Anterior cingulate cortex (tissue), 58 donors: ENCODE measurements at regions not wholly inside any gene's neighbourhood (a gene's known extent, or its start where the extent isn't known, plus 50 kb on each side); places are given as distances from the start of the nearest gene placed in this dataset.

ENCODE experiments used
- DNase-seq, 58 donors: peaks; one replicate each; lab custom pipeline; 2025; lab: John Stamatoyannopoulos, UW

DNA sequence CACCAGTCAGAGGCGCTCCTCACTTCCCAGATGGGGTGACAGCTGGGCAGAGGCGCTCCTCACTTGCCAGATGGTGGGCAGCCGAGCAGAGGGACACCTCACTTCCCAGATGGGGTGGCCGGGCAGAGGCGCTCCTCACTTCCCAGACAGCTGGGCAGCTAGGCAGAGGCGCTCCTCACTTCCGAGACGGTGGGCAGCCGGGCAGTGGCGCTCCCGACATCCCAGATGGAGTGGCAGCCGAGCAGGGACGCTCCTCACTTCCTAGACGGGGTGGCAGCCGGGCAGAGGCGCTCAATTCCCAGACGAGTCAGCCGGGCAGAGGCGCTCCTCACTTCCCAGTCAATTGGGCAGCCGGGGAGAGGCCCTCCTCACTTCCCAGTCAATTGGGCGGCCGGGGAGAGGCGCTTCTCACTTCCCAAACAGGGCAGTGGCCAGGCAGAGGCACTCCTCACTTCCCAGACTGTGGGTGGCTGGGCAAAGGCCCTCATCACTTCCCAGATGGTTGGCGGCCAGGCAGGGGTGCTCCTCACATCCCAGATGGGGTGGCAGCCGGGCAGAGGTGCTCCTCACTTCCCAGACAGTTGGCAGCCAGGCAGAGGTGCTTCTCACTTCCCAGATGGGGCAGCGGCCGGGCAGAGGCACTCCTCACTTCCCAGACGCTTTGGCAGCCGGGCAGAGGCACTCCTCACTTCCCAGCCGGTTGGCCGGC is 143.8 kb upstream of the ARID2 start:
- peak in 1 of 58 donors; percentile 2 for DNase-seq

DNA sequence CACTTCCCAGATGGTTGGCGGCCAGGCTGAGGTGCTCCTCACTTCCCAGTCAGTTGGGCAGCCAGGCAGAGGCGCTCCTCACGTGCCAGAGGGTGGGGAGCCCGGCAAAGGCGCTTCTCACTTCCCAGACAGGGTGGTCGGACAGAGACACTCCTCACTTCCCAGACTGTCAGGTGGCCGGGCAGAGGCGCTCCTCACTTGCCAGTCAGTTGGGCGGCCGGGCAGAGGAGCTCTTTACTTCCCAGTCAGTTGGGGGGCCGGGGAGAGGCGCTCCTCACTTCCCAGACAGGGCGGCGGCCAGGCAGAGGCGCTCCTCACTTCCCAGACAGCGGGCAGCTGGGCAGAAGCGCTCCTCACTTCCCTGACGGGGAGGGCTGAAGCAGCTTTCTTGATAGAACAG is 143.0 kb upstream of the ARID2 start:
- no peak for DNase-seq

DNA sequence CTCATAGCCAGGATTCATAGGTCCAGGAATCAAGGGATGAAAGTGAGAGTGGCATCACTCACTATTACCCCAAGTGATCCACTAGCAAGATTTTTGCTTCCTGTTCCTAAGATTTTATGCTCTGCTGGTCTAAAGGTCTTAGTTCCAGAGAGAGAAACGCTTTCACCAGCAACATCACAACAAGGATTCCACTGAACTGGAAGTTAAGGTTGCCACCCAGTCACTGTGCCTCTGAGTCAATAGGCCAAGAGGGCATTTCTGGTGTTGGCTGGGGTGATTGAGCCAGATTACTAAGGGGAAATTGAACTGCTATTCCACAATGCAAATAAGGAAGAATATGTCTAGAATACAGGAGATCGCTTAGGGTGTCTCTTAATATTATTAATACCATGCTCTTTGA is 142.5 kb upstream of the ARID2 start:
- no peak for DNase-seq

DNA sequence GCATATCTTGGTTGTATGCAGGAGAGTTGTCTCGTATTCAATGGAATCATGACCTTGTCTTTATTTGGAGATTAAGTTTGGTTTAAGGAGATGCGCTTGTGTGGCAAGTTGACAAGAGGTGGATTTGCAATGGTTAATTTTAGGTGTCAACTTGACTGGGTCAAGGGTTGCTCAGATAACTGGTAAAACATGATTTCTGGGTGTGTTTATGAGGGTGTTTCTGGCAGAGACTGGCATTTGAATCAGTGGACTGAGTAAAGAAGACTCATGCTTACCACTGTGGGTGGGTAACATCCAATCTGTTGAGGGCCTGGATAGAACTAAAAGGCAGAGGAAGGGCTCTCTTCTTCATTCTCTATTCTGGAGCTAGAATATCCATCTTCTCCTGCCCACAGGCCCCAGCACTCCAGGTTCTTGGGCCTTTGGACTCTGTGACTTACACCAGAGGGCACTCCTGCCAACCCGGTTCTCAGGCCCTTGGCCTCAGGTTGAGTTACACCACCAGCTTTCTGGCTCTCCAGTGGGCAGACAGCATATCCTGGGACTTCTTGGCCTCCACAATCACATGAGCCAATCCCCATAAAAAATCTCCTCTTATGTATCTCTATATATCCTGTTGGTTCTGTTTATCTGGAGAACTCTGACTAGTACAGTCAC is 141.5 kb upstream of the ARID2 start:
- no peak for DNase-seq

DNA sequence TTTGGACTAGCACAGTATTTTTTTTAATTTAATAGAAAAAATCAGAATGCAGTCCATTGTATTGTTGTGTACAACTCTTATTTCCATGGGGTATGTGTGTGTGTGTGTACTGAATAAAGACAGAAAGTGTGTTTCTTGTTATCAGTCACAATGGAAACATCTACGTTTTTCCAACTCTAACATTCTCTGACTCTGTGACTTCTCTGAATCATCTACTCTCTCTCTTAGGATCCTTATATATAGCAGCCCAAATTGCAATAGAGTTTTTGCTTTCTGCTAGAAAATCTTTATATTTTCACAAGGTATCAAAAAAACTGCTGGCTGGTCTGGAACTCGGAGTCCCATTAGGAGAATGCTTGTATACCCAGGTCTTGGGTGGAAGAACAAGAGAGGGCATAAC is 138.9 kb upstream of the ARID2 start:
- no peak for DNase-seq

DNA sequence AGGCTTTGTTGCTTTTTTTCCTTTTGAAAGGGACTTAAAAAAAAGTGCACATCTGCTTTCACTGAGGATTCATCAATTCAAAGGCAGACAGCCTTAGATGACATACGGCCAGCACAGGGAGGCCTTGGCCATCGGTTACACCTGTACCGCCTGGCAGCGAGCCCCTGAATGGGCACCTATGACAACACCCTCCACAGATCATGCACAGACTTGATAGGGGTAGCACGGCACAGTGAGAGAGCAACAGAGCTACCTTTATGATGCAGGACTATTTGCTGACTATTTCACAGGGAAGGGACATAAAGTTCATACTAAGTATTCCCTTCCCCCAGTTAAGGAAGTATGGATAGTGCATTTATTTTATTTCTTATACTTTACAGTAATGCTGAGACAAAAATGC is 137.9 kb upstream of the ARID2 start:
- DNase-seq: no peak

DNA sequence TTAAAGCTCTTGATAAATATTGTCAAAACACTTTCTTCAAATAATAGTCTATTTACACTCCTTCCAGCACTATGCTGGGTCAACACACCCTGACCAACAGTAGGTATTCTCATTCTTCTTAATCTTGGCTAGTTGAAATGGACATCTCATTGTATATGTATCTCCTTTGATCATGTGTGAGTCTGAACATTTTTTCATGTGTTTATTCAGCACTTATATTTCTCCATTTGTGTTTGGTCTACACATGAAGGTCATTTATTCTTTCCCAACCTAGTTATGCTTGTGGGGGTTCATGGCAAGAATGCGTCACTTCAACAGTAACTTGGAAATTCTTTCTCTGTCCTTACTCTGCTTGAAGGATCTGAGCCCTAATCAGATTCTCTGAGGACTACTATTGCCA is 133.1 kb upstream of the ARID2 start:
- DNase-seq: no peak

DNA sequence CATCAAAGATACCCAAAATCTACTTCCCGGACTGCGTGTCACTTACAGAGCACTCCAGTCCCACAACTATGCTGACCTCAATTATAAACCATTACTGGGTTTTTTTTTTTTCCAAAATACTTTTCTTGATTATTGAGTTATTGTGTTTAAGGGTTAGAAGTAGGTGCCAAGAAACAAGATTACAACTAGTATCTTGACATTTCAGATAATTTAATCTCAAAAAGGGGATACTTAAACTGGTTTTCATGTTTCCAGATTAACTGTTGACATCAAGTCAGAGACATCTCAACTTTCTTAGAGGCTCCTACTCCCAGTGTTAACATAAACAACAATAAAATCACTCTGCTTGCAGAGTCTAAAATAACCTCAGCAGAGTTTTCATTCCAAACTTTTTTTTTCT is 131.2 kb upstream of the ARID2 start:
- DNase-seq: no peak

DNA sequence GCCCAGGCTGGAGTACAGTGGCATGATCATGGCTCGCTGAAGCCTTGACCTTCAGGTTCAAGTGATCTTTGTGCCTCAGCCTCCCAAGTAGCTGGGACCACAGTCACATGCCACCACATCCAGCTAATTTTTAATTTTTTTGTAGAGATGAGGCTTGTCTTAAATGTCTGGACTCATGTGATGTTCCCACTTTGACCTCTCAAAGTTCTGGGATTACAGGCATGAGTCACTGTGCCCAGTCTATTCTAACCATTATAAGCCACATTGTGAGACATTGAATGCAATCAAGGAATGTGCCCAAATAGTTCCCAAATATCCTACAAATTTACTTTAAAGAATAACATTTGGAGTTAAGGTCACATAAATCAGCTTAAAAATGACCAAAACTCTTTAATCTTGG is 130.7 kb upstream of the ARID2 start:
- DNase-seq: no peak

DNA sequence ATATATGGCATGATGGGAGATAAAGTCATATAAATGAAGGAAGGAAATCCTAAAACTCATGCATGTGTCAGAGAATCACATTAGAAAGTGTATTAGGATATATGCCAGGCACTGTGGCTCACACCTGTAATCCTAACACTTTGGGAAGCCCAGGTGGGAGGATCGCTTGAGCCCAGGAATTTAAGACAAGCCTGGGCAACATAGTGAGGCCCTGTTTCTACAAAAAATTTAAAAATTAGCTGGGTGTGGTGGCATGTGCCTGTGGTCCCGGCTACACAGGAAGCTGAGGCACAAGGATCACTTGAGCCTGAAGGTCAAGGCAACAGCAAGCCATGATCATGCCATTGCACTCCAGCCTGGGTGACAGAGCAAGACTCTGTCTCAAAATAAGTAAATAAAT is 130.3 kb upstream of the ARID2 start:
- no peak for DNase-seq

DNA sequence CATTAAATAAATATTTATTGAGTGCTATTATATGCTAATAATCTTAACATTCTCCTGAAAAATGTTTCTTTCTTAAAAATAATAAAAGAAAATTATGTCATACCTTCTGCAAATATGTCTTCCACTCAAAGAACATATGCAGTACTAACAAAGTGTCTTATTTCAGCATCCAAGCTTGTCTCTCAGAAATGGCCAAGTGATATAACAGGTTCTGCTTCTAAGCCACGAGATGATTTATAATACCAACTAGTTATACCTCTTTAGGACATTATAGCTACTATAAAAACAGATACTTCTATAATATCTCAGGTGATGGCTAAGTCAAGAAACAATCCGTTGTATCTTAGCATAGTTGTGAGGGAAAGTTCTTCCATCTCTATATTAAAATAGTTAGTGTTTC is 128.1 kb upstream of the ARID2 start:
- DNase-seq: no peak

DNA sequence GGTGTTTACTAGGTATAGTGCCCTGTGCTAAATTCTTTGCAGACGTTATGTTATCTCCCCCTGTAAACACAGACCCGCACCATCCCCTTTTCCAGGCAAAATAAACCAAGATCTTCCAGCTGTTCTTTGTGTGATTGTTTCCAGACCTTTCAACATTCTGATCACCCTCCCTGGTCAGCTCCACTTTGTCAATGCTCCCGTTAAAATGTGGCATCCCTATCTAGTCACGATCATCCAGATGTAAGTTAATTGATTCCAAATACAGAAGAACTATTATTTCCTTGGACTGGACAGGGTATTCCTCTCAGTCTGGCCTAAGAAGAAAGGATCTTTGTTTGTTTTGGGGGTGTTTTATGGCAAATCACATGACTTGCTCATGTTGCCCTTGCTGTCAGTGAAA is 127.6 kb upstream of the ARID2 start:
- DNase-seq: peak in 4 of 58 donors; percentile 8 to 55 (median 27)

DNA sequence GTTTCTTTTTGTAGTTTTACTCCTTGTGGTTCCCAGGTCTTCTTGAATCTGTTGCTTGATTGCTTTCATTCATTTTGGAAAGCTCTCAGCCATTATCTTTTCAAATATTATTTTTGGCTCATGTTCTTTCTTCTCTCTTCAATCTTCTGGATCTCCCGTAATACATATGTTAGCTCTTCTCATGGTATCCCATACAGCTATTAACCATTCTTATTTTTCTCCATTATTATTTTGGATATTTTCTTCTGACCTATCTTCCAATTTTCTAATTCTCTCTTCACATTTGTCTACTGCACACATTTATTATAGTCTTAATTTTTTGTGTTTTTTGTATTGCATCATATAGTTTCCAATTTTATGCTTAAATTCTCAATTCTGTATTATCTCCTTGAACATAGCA is 123.9 kb upstream of the ARID2 start:
- no peak for DNase-seq

DNA sequence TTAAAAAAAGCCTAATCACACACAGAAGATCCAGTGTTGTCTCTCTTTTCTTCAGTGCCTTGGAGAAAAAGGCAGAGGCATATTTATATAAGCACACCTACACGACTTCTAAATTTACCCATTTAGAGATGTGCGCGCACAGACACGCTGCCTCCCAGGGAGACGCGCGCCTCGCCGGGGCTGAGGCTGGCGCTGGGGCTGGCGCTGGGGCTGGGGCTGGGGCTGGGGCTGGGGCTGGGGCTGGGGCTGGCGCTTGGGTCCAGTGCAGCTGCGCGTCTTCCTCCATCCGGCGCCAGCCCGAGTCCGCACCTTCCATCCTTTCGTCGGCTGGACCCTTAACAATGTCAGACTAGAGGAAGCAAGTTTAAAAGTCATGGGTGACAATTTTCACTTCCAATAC is 118.4 kb upstream of the ARID2 start:
- DNase-seq: peak in 9 of 58 donors; percentile 3 to 33 (median 7)

DNA sequence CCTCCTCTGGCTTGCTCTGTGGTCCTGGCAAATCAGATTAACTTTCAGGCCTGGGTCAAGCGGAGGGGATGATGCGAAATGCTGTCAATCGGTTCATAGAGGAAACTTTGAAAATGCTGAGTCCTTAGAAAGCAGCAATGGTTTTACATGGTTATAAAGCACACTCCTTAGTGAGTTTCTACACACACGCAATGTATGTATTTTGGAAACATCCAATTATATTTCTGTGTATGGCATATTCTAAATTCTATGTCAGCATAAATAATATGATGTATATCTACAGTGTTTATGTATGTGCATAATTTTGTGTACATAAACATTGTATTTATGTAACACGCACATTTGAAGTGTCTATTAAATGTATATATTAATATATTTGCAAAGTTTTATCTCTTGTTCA is 118.0 kb upstream of the ARID2 start:
- no peak for DNase-seq

DNA sequence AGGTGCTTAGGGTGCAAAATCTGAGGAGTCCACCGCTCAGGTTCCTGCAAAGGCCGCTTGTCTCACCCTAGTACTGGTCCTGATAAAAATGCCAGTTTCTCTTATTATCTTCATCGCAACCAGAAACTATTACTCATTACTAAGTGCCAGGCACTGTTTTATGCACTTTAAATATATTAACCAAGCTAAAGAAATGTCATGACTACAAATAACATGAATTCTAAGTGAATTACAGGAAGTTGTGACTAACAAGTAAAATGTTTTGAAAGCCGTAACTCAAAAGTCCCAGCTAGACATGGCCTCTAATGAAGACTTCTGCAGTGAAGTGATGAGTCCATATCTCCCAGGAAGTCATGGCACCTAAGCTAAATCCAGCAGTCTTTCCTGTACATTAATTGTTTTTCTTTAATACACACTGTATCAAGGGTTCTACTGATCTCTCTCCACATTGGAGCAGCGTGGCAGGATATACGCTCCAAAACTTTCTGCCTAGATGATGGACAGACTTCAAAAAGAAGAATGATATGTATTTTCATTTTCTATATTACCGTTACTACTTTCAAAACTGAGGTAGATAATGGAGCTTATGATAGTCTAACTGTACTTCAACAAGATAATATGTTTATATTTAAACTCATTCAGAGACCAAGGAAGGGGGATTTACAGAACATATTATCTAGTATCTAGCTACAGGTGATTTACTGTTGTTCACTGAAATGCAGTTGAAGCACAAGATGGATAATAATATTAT is 117.3 kb upstream of the ARID2 start:
- no peak for DNase-seq

DNA sequence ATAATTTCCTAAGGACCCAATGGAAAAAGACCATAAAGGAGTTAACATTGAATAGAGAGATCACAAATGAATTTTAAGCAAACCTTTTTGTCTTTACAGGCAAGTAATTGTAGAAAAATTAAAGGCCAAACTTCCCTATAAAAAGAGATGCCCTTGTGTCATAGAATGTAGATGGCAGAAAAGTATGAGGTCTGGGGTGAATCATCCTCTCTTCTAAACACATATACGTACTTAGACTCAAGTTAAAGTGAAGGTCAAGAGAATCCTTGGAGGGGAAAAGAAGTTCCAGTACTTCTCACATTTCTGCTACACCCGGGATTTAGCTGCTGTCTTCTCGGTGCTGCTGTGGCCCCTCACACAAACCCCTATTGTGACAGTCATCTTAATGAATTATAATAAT is 116.2 kb upstream of the ARID2 start:
- DNase-seq: no peak

DNA sequence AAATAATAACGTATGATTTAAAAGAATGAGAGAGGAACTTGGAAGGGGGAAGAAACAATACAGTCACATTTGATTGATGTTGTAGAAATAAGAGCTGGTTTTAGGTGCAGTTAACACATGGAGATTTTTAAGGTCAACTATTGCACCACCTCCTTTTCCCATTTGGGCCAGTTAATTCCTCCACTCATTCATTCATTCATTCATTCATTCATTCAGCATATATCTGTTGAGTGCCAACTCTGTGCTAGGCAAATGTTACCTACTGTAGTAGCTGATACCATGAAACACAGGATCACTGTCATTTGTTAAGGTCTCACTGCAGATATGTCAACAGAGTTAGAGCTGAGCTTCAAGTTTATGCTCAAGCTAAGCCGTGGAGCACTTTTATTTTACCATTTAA is 115.7 kb upstream of the ARID2 start:
- DNase-seq: no peak

DNA sequence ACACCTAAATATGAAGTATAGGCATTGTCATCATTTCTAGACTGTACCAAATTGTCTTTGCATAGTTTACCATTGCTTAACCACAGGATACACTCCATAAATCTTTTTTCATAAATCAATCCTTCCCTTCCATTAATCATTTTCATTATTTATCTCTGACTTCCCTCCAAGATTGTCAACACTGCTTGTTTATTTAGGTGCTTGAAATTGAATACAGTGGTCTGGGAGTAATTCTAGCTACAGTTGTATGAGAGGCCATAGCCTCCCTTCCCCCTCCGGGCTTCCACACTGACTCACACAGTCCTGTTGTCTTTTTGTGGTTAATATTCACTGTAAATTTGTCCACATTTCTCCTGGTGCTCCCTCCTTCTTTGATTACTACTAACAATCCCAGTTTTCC is 114.2 kb upstream of the ARID2 start:
- DNase-seq: no peak

DNA sequence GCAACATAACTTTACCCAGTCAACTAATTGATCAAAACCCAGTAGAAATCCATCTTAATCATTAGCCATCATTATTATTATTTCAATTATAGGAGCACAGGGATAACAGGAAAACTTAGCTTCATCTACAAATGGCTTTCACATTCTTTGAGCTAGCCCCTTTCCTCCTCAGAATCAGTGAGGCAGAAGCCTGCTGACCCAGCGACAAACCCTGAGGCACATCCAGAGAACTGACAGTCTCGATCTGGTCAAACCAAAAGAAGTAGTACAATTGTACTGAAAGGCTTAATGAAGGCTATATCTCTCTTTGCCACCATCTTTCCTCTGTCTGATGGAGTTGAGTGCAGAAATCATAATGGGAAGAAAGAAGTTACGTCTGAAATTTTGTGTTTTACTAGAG is 109.8 kb upstream of the ARID2 start:
- DNase-seq: no peak

DNA sequence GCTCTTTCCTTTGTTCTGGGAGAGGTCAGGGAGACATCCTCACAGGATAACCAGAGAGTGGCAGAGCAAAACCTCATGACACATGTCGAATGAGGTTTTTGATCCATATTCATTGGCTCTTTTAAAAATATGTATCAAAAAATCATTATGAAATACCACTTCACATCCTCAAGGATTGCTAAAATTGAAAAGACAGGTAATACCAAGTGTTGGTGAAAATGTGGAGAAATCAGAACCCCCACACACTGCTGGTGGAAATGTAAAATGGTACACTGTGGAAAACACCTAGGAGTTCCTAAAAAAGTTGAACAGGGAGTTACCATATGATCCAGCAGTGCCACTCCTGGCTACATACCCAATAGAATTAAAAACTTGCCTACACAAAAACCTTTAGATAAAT is 107.8 kb upstream of the ARID2 start:
- no peak for DNase-seq
